Progenitor cell of endocrine pancreas (in vitro differentiated cells): ENCODE measurements at regions not wholly inside any gene's neighbourhood (a gene's known extent, or its start where the extent isn't known, plus 50 kb on each side); places are given as distances from the start of the nearest gene placed in this dataset.

ENCODE experiments used
- DNase-seq: peaks from one replicate; pipeline ENCODE4 v3.0.0; 2021; ENCODE audit warnings: low spot score; ENCODE audit not compliant: unreplicated experiment
- H3K27ac Mint-ChIP-seq: 2 replicates; pipeline ENCODE4 v1.8.0; 2021; ENCODE audit warnings: mild to moderate bottlenecking, moderate library complexity, mixed read lengths
- H3K27me3 Mint-ChIP-seq: 2 replicates; pipeline ENCODE4 v1.8.0; 2021; ENCODE audit warnings: mixed read lengths
- H3K36me3 Mint-ChIP-seq: 2 replicates; pipeline ENCODE4 v1.8.0; 2022; ENCODE audit warnings: mixed read lengths; ENCODE audit not compliant: insufficient read depth
- H3K4me1 Mint-ChIP-seq: 2 replicates; pipeline ENCODE4 v1.8.0; 2021; ENCODE audit warnings: low read depth, mixed read lengths
- H3K4me3 Mint-ChIP-seq: 2 replicates; pipeline ENCODE4 v1.8.0; 2021; ENCODE audit warnings: low read depth, mild to moderate bottlenecking, moderate library complexity, mixed read lengths
- H3K9me3 Mint-ChIP-seq: 2 replicates; pipeline ENCODE4 v1.8.0; 2021; ENCODE audit warnings: low read depth, mixed read lengths
- CTCF ChIP-seq: fragments of 200-600 bp; sonication (generic); IDR thresholded peaks from one replicate; pipeline ENCODE4 v1.5.0; 2021; ENCODE audit warnings: antibody characterized with exemption, mild to moderate bottlenecking; ENCODE audit not compliant: unreplicated experiment

DNA sequence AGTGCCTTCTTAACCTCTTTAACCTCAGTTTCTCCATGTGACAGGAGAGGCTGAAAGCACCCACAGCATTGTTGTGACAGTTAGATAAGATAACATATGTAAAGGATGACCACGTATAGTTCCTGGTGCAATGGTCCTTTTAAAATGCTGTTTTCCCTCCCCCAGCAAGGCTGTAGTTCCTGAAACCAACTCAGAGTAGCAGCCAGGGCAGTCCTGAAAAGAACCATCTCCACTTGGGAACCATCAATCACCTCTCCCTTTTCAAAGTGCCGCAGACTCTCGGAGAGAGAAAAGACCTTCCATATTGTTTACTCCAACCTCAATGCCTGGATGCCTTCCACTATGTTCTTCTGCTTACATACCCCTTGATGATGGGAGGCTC, 158.8 kb downstream of the DDX1 start:
- no peak overlapping the region for H3K27ac Mint-ChIP-seq
- no peak for DNase-seq
- no peak for TF ChIP-seq CTCF

DNA sequence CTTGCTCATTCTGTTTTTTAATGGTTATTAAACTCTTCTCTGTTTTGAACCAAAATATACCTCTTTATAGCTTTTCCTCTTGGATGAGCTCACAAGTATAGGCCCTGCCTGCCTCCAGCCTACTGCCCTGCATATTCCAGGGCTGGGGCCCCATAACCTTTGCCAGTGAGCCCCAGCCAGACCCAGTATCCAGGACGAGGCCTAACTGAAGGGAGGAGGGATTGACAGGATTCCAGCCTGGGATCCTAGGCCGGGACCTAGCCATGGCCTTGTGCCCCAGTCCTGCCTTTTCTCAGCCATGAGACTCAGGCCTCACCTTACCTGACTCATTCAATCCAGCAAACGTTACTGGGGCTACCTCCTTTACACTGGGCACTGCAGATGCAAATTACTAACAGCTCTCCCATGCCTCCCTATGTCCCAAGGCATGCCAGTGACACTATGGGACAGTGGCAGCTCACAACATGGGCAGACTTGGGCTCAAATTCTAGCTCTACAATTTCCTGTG, 159.2 kb downstream of the DDX1 start:
- no peaks in the 10 kb centered on the region for H3K36me3 Mint-ChIP-seq
- TF ChIP-seq CTCF = no peak
- no peak for DNase-seq
- H3K27ac Mint-ChIP-seq = no peak overlapping the region
- peaks cover 43% of the 10 kb centered on the region for H3K27me3 Mint-ChIP-seq
- no peak overlapping the region for H3K4me3 Mint-ChIP-seq
- peaks cover 3% of the 10 kb centered on the region for H3K9me3 Mint-ChIP-seq
- peaks cover 6% of the 10 kb centered on the region for H3K4me1 Mint-ChIP-seq

More for the DNA sequence above, 158.8 kb downstream of the DDX1 start:
- Mint-ChIP-seq H3K4me1 (peaks cover 6% of the 10 kb centered on the region), H3K27me3 (peaks cover 45% of the 10 kb centered on the region), H3K4me3 (no peak overlapping the region), H3K36me3 (no peaks in the 10 kb centered on the region), H3K9me3 (peaks cover 3% of the 10 kb centered on the region)

DNA sequence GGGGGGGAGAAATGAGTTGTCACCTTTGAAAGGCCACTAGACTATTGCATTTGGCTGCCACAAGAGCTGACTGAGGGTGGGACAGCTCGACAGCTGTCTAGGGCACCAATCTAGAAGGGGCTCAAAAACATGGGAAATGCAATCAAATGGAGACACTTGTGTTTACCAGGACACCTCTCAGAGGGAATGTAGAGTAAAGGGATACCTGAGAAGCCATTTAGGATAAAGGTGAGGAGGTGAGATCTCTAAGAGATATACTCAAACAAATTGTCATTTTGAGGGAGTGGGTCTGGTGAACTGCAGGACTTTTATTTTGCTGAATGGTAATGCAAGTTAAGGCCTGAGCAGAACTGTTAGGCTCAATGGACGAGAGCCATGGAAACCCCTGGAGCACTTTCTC, 159.8 kb downstream of the DDX1 start:
- no peak for DNase-seq
- H3K36me3 Mint-ChIP-seq = no peaks in the 10 kb centered on the region
- peaks cover 3% of the 10 kb centered on the region for H3K9me3 Mint-ChIP-seq
- no peak overlapping the region for H3K4me3 Mint-ChIP-seq
- no peak overlapping the region for H3K27ac Mint-ChIP-seq
- peaks cover 43% of the 10 kb centered on the region for H3K27me3 Mint-ChIP-seq
- peaks cover 6% of the 10 kb centered on the region for H3K4me1 Mint-ChIP-seq
- TF ChIP-seq CTCF = no peak

DNA sequence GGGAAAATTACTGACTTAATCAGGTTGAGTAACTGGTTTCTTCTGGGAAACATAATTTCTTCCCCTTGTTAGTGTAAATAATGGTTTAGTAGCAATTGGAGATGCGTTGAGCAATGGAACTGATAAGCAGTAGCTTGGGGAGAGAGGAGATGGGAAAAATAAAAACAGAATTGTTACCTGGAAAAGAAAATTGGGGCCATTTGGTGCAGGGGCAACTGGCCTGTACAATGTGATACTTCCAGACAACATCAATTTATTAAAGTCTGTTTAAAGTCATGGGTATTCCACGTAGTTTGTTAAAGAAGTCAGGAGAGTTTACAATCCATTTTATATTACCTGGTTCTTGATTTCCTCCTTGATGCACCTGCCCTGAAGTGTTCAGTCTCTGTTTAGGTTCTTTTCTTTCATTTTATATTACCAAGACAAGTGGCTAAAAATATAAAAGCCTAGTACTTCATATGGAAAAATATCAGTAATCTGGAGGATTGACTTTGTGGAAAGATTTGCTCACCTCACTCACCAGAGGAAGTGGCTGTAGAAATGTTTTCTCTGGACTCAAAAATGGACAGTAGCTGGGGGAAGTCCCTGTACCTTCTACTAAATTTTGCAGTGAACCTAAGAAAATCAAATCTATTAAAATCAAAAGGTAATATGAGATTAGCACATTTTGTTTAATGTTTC, 161.0 kb downstream of the DDX1 start:
- Mint-ChIP-seq H3K4me1 (peaks cover 3% of the 10 kb centered on the region), H3K27me3 (peaks cover 49% of the 10 kb centered on the region), H3K9me3 (peaks cover 3% of the 10 kb centered on the region), H3K36me3 (no peaks in the 10 kb centered on the region), H3K4me3 (no peak overlapping the region), H3K27ac (no peak overlapping the region)
- TF ChIP-seq CTCF = no peak
- no peak for DNase-seq

DNA sequence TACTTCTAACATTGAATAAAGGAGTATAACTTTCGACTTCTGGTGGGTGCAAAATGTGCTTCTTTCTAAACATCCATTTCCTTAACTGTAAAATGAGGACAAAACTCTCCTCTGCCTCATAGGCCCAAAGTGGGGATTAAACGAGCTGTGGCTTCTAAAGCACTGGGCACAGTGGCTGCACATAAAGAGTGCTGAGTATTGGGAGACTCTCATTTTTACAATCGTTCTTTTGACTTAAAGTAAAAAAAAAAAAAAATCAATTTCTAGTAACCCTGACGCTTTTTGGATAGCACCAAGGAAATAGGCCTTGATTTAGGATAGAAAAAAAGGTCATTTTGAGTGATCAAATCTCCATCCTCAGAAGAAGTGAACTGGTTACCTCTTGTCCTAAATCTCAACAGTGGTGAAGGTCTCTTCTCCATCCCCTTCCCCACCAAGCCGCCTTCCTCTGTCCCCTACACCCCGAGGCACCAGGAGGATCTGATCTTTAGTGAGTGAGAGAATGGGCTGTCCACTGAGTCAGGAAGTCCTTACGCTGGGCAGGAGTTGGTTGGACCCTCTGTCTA, 161.6 kb downstream of the DDX1 start:
- no peak for TF ChIP-seq CTCF
- no peak for DNase-seq
- Mint-ChIP-seq H3K9me3 (peaks cover 5% of the 10 kb centered on the region), H3K27ac (no peak overlapping the region), H3K36me3 (no peaks in the 10 kb centered on the region), H3K4me1 (peaks cover 3% of the 10 kb centered on the region), H3K4me3 (no peak overlapping the region), H3K27me3 (peaks cover 54% of the 10 kb centered on the region)
